Activated T-cell treated with anti-CD3 and anti-CD28 coated beads, Interleukin-2, amount 50 U/mL, for 48 hours (primary cell): ENCODE measurements at regions not wholly inside any gene's neighbourhood (a gene's known extent, or its start where the extent isn't known, plus 50 kb on each side); places are given as distances from the start of the nearest gene placed in this dataset.

Experiments
- DNase-seq, 2 experiments: peaks; one replicate each; pipeline ENCODE4 v3.0.0-alpha.2; 2020

- no peak for DNase-seq
Observed at GRCh38 chr7:132666774-132667172, 90.5 kb upstream of the PLXNA4 start.

- no peak for DNase-seq
Observed at GRCh38 chr7:132666071-132666773, 90.0 kb upstream of the PLXNA4 start.

- peak; percentile 26 to 34 for DNase-seq
Observed at GRCh38 chr7:132656846-132657776, 80.8 kb upstream of the PLXNA4 start.

GRCh38 chr7:132656341-132656740, 80.1 kb upstream of the PLXNA4 start:
- no peak for DNase-seq

- DNase-seq = peak; percentile 57 to 71
Observed at GRCh38 chr7:132655131-132655727, 79.0 kb upstream of the PLXNA4 start.

GRCh38 chr7:132654150-132654549, 77.9 kb upstream of the PLXNA4 start:
- DNase-seq = no peak

- DNase-seq = no peak
Observed at GRCh38 chr7:132653366-132653930, 77.2 kb upstream of the PLXNA4 start.

- no peak for DNase-seq
Observed at GRCh38 chr7:132652507-132652906, 76.2 kb upstream of the PLXNA4 start.

- DNase-seq = no peak
Observed at GRCh38 chr7:132650498-132650897, 74.2 kb upstream of the PLXNA4 start.

GRCh38 chr7:132647311-132647710, 71.0 kb upstream of the PLXNA4 start:
- no peak for DNase-seq

- no peak for DNase-seq
Observed at GRCh38 chr7:132646052-132646451, 69.8 kb upstream of the PLXNA4 start.

GRCh38 chr7:132643302-132643701, 67.0 kb upstream of the PLXNA4 start:
- DNase-seq = no peak

GRCh38 chr7:132641238-132641637, 65.0 kb upstream of the PLXNA4 start:
- no peak for DNase-seq

- DNase-seq = no peak
Observed at GRCh38 chr7:132639983-132640382, 63.7 kb upstream of the PLXNA4 start.

GRCh38 chr7:132638000-132638399, 61.7 kb upstream of the PLXNA4 start:
- no peak for DNase-seq

- DNase-seq = no peak
Observed at GRCh38 chr7:132636581-132636980, 60.3 kb upstream of the PLXNA4 start.

GRCh38 chr7:132635127-132635526, 58.9 kb upstream of the PLXNA4 start:
- no peak for DNase-seq

GRCh38 chr7:132630834-132631233, 54.6 kb upstream of the PLXNA4 start:
- no peak for DNase-seq
